Mesodermal cell (in vitro differentiated cells): ENCODE measurements at regions not wholly inside any gene's neighbourhood (a gene's known extent, or its start where the extent isn't known, plus 50 kb on each side); places are given as distances from the start of the nearest gene placed in this dataset.
"Not testable (repeated sequence)": the region's sequence is repeated elsewhere in the genome, so short reads cannot be mapped to it uniquely, and the experiment has no call there.

Source experiments
- H3K27ac ChIP-seq: 2 replicates; pipeline ENCODE4 v1.7.0; 2013; ENCODE audit warnings: mild to moderate bottlenecking, low read depth, low read length, moderate library complexity; ENCODE audit not compliant: severe bottlenecking
- H3K36me3 ChIP-seq: 2 replicates; pipeline ENCODE4 v1.7.1; 2013; ENCODE audit warnings: mild to moderate bottlenecking, low read length, moderate library complexity; ENCODE audit not compliant: control insufficient read depth, insufficient read depth
- H3K4me1 ChIP-seq: one replicate; pipeline ENCODE4 v1.7.1; 2013; ENCODE audit warnings: mild to moderate bottlenecking, low read length; ENCODE audit not compliant: insufficient read depth, control insufficient read depth, poor library complexity, severe bottlenecking
- H3K4me3 ChIP-seq: 2 replicates; pipeline ENCODE4 v1.7.0; 2013; ENCODE audit warnings: low read length, control low read depth, mild to moderate bottlenecking; ENCODE audit not compliant: insufficient read depth, poor library complexity, severe bottlenecking; ENCODE audit errors: extremely low read depth
- H3K9me3 ChIP-seq: 2 replicates; pipeline ENCODE4 v1.7.1; 2013; ENCODE audit warnings: mild to moderate bottlenecking, low read length, moderate library complexity; ENCODE audit not compliant: control insufficient read depth
- WGBS, 2 experiments: methylation state at CpG; one replicate each; pipeline ENCODE4 v1.1.5; 2013; ENCODE audit warnings: missing lambda C conversion rate in 2 of 2; ENCODE audit not compliant: insufficient coverage in 2 of 2; 5-methylcytosine and 5-hydroxymethylcytosine counted together

GRCh38 chr5:112552791-112553190 is 133.7 kb upstream of the EPB41L4A start:
- no peak overlapping the region for H3K27ac ChIP-seq
- no peaks in the 10 kb centered on the region for H3K9me3 ChIP-seq
- H3K4me3 ChIP-seq, result no peak overlapping the region
- peaks cover 12% of the 10 kb centered on the region for H3K4me1 ChIP-seq
- 100% methylated on average over 3 to 4 of the region's 4 CpGs for WGBS, 2 experiments
- no peaks in the 10 kb centered on the region for H3K36me3 ChIP-seq

- no peaks in the 10 kb centered on the region for H3K9me3 ChIP-seq
- no peaks in the 10 kb centered on the region for H3K4me1 ChIP-seq
- H3K36me3 ChIP-seq, result no peaks in the 10 kb centered on the region
- no peak overlapping the region for H3K27ac ChIP-seq
- WGBS, 2 experiments, result 70 to 76% methylated on average over 6 to 7 of the region's 13 CpGs
- H3K4me3 ChIP-seq, result no peak overlapping the region
Observed at GRCh38 chr5:112554101-112554977, 135.3 kb upstream of the EPB41L4A start.

GRCh38 chr5:112555197-112555596 is 136.1 kb upstream of the EPB41L4A start:
- 76 to 92% methylated on average over 2 of the region's 2 CpGs for WGBS, 2 experiments
- no peak overlapping the region for H3K27ac ChIP-seq
- no peaks in the 10 kb centered on the region for H3K36me3 ChIP-seq
- H3K9me3 ChIP-seq, result no peaks in the 10 kb centered on the region
- no peaks in the 10 kb centered on the region for H3K4me1 ChIP-seq
- no peak overlapping the region for H3K4me3 ChIP-seq

- no peaks in the 10 kb centered on the region for H3K9me3 ChIP-seq
- 30 to 100% methylated on average over 1 to 2 of the region's 3 CpGs for WGBS, 2 experiments
- H3K4me1 ChIP-seq, result no peaks in the 10 kb centered on the region
- no peak overlapping the region for H3K4me3 ChIP-seq
- H3K36me3 ChIP-seq, result no peaks in the 10 kb centered on the region
- H3K27ac ChIP-seq, result no peak overlapping the region
Observed at GRCh38 chr5:112555691-112556090, 136.6 kb upstream of the EPB41L4A start.

GRCh38 chr5:112559501-112559900 is 140.4 kb upstream of the EPB41L4A start:
- not testable (repeated sequence) for H3K4me1 ChIP-seq, H3K27ac ChIP-seq, H3K36me3 ChIP-seq, H3K4me3 ChIP-seq
- H3K9me3 ChIP-seq, result peaks cover 18% of the 10 kb centered on the region
- 100% methylated on average over 1 to 2 of the region's 2 CpGs for WGBS, 2 experiments

GRCh38 chr5:112560371-112560770 is 141.3 kb upstream of the EPB41L4A start:
- Histone ChIP-seq H3K9me3 (peaks cover 19% of the 10 kb centered on the region), H3K27ac (no peak overlapping the region), H3K4me3 (no peak overlapping the region), H3K36me3 (no peaks in the 10 kb centered on the region), H3K4me1 (no peaks in the 10 kb centered on the region)
- WGBS, 2 experiments, result 80% methylated on average over 1 of the region's 2 CpGs; no CpG with 5 or more reads in 1 of the 2 experiments

GRCh38 chr5:112563169-112563826 is 144.2 kb upstream of the EPB41L4A start:
- 62 to 70% methylated on average over 5 of the region's 5 CpGs for WGBS, 2 experiments
- no peak overlapping the region for H3K4me3 ChIP-seq
- no peaks in the 10 kb centered on the region for H3K4me1 ChIP-seq
- no peak overlapping the region for H3K27ac ChIP-seq
- no peaks in the 10 kb centered on the region for H3K36me3 ChIP-seq
- peaks cover 19% of the 10 kb centered on the region for H3K9me3 ChIP-seq

GRCh38 chr5:112566251-112566650 is 147.2 kb upstream of the EPB41L4A start:
- Histone ChIP-seq H3K27ac (no peak overlapping the region), H3K9me3 (peaks cover 19% of the 10 kb centered on the region), H3K36me3 (no peaks in the 10 kb centered on the region), H3K4me1 (no peaks in the 10 kb centered on the region), H3K4me3 (no peak overlapping the region)
- no CpG with 5 or more reads among the region's 1 CpG for WGBS, 2 experiments

GRCh38 chr5:112569596-112569995 is 150.5 kb upstream of the EPB41L4A start:
- Histone ChIP-seq H3K4me3 (no peak overlapping the region), H3K4me1 (no peaks in the 10 kb centered on the region), H3K27ac (no peak overlapping the region), H3K9me3 (no peaks in the 10 kb centered on the region), H3K36me3 (no peaks in the 10 kb centered on the region)

GRCh38 chr5:112570708-112571444 is 151.8 kb upstream of the EPB41L4A start:
- Histone ChIP-seq H3K4me1 (no peaks in the 10 kb centered on the region), H3K4me3 (no peak overlapping the region), H3K36me3 (no peaks in the 10 kb centered on the region), H3K9me3 (no peaks in the 10 kb centered on the region), H3K27ac (no peak overlapping the region)
- WGBS, 2 experiments, result 86 to 89% methylated on average over 3 of the region's 4 CpGs
